Rectal smooth muscle tissue (tissue), 1 donor: ENCODE measurements at regions not wholly inside any gene's neighbourhood (a gene's known extent, or its start where the extent isn't known, plus 50 kb on each side); places are given as distances from the start of the nearest gene placed in this dataset.

ENCODE experiments used
- H3K27ac ChIP-seq: one replicate; pipeline ENCODE4 v1.7.0; 2013; ENCODE audit warnings: low read depth, low read length, inconsistent platforms
- H3K27me3 ChIP-seq: one replicate; pipeline ENCODE4 v1.7.0; 2013; ENCODE audit warnings: low read length; ENCODE audit not compliant: control insufficient read depth, insufficient read depth
- H3K36me3 ChIP-seq: one replicate; pipeline ENCODE4 v1.7.0; 2013; ENCODE audit warnings: low read length; ENCODE audit not compliant: control insufficient read depth, insufficient read depth
- H3K4me1 ChIP-seq: one replicate; pipeline ENCODE4 v1.7.0; 2013; ENCODE audit warnings: low read length; ENCODE audit not compliant: control insufficient read depth, insufficient read depth
- H3K4me3 ChIP-seq: one replicate; pipeline ENCODE4 v1.7.0; 2013; ENCODE audit warnings: low read length
- H3K9ac ChIP-seq: one replicate; pipeline ENCODE4 v1.7.0; 2013; ENCODE audit warnings: low read length

- Histone ChIP-seq H3K9ac (no peak overlapping the region), H3K36me3 (no peaks in the 10 kb centered on the region), H3K4me1 (no peaks in the 10 kb centered on the region), H3K4me3 (no peak overlapping the region), H3K27me3 (no peaks in the 10 kb centered on the region), H3K27ac (no peak overlapping the region)
Measured at GRCh38 chr3:162015856-162016255, 519.2 kb downstream of the OTOL1 start.

GRCh38 chr3:162019817-162020216 lies 523.2 kb downstream of the OTOL1 start:
- Histone ChIP-seq H3K4me1 (no peaks in the 10 kb centered on the region), H3K9ac (no peak overlapping the region), H3K27ac (no peak overlapping the region), H3K27me3 (no peaks in the 10 kb centered on the region), H3K4me3 (no peak overlapping the region), H3K36me3 (no peaks in the 10 kb centered on the region)

GRCh38 chr3:162021206-162021605 lies 524.6 kb downstream of the OTOL1 start:
- Histone ChIP-seq H3K4me3 (no peak overlapping the region), H3K9ac (no peak overlapping the region)

GRCh38 chr3:162022911-162023310 lies 526.3 kb downstream of the OTOL1 start:
- Histone ChIP-seq H3K27ac (no peak overlapping the region), H3K36me3 (no peaks in the 10 kb centered on the region), H3K9ac (no peak overlapping the region)

More at GRCh38 chr3:162021206-162021605, 524.6 kb downstream of the OTOL1 start:
- no peaks in the 10 kb centered on the region for H3K36me3 ChIP-seq
- H3K4me1 ChIP-seq, result no peaks in the 10 kb centered on the region
- H3K27me3 ChIP-seq, result no peaks in the 10 kb centered on the region
- no peak overlapping the region for H3K27ac ChIP-seq

GRCh38 chr3:162029736-162030135 lies 533.1 kb downstream of the OTOL1 start:
- no peaks in the 10 kb centered on the region for H3K4me1 ChIP-seq
- no peaks in the 10 kb centered on the region for H3K36me3 ChIP-seq
- H3K27me3 ChIP-seq, result no peaks in the 10 kb centered on the region
- H3K27ac ChIP-seq, result no peak overlapping the region
- no peak overlapping the region for H3K4me3 ChIP-seq
- H3K9ac ChIP-seq, result no peak overlapping the region

More at GRCh38 chr3:162022911-162023310, 526.3 kb downstream of the OTOL1 start:
- Histone ChIP-seq H3K27me3 (no peaks in the 10 kb centered on the region), H3K4me1 (no peaks in the 10 kb centered on the region), H3K4me3 (no peak overlapping the region)

GRCh38 chr3:162034368-162034767 lies 537.8 kb downstream of the OTOL1 start:
- no peak overlapping the region for H3K4me3 ChIP-seq
- no peak overlapping the region for H3K27ac ChIP-seq
- no peaks in the 10 kb centered on the region for H3K27me3 ChIP-seq
- no peaks in the 10 kb centered on the region for H3K36me3 ChIP-seq
- H3K9ac ChIP-seq, result no peak overlapping the region
- no peaks in the 10 kb centered on the region for H3K4me1 ChIP-seq

GRCh38 chr3:162041622-162042021 lies 545.0 kb downstream of the OTOL1 start:
- Histone ChIP-seq H3K9ac (no peak overlapping the region), H3K4me3 (no peak overlapping the region), H3K27me3 (no peaks in the 10 kb centered on the region), H3K27ac (no peak overlapping the region), H3K36me3 (no peaks in the 10 kb centered on the region), H3K4me1 (no peaks in the 10 kb centered on the region)

- H3K27me3 ChIP-seq, result no peaks in the 10 kb centered on the region
- no peak overlapping the region for H3K9ac ChIP-seq
- H3K27ac ChIP-seq, result no peak overlapping the region
- H3K36me3 ChIP-seq, result no peaks in the 10 kb centered on the region
- no peak overlapping the region for H3K4me3 ChIP-seq
- no peaks in the 10 kb centered on the region for H3K4me1 ChIP-seq
Measured at GRCh38 chr3:162052636-162053035, 556.0 kb downstream of the OTOL1 start.

- Histone ChIP-seq H3K36me3 (no peaks in the 10 kb centered on the region), H3K27me3 (no peaks in the 10 kb centered on the region), H3K9ac (no peak overlapping the region), H3K27ac (no peak overlapping the region), H3K4me3 (no peak overlapping the region), H3K4me1 (no peaks in the 10 kb centered on the region)
Measured at GRCh38 chr3:162072656-162073164, 576.1 kb downstream of the OTOL1 start.

GRCh38 chr3:162073422-162073975 lies 576.9 kb downstream of the OTOL1 start:
- Histone ChIP-seq H3K9ac (no peak overlapping the region), H3K4me1 (no peaks in the 10 kb centered on the region), H3K4me3 (no peak overlapping the region), H3K36me3 (no peaks in the 10 kb centered on the region), H3K27ac (no peak overlapping the region), H3K27me3 (no peaks in the 10 kb centered on the region)

GRCh38 chr3:162077108-162077507 lies 580.5 kb downstream of the OTOL1 start:
- Histone ChIP-seq H3K27me3 (no peaks in the 10 kb centered on the region), H3K27ac (no peak overlapping the region), H3K36me3 (no peaks in the 10 kb centered on the region), H3K9ac (no peak overlapping the region), H3K4me1 (no peaks in the 10 kb centered on the region), H3K4me3 (no peak overlapping the region)

- Histone ChIP-seq H3K4me1 (no peaks in the 10 kb centered on the region), H3K27ac (no peak overlapping the region), H3K4me3 (no peak overlapping the region), H3K9ac (no peak overlapping the region), H3K27me3 (no peaks in the 10 kb centered on the region), H3K36me3 (no peaks in the 10 kb centered on the region)
Measured at GRCh38 chr3:162082516-162082915, 585.9 kb downstream of the OTOL1 start.

- Histone ChIP-seq H3K9ac (no peak overlapping the region), H3K4me1 (no peaks in the 10 kb centered on the region), H3K27ac (no peak overlapping the region), H3K36me3 (no peaks in the 10 kb centered on the region), H3K4me3 (no peak overlapping the region), H3K27me3 (no peaks in the 10 kb centered on the region)
Measured at GRCh38 chr3:162087361-162087760, 590.8 kb downstream of the OTOL1 start.
